ENCODE measurements at regions not wholly inside any gene's neighbourhood (a gene's known extent, or its start where the extent isn't known, plus 50 kb on each side); places are given as distances from the start of the nearest gene placed in this dataset.

DNA sequence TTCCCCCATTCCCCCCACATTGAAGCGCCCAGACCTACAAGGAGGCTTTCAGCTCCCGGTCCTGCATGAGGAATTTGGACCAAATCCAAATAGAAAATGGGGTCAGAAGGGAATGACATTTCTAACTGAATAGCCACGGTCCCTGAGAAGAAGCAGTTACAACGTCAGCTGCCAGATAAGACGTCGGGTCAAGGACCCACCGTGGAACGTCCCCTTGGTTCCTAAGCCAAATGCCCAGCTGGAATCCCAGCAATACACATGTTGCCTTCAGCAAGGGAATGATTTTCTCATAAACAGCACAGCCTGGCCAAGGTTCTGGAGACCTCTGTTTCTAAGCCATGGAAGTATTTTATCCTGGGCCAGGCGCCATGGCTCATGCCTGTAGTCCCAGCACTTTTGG lies 109.1 kb upstream of the PEG3 start:
- TF ChIP-seq POLR2A (IDR thresholded peaks at IDR 0.05) (no peak), CTCF (IDR thresholded peaks at IDR 0.05) (no peak)

Data from Peyer's patch (tissue), 4 donors.